ENCODE measurements at regions not wholly inside any gene's neighbourhood (a gene's known extent, or its start where the extent isn't known, plus 50 kb on each side); places are given as distances from the start of the nearest gene placed in this dataset.

DNA sequence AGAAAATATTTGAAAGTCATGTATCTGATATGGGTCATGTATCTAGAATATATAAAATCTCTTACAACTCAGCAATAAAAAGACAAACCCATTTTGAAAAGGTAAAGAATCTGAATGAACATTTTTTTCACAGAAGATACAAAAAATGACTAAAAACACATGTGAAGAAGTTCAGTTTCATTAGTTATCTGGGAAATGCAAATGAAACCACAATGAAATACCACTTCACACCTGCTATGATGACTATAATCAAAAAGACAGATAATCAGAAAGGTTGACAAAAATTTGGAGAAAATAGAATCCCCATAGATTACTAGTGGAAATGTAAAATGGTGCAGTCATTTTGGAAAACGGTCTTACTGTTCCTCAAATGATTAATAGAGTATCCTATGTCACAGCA, 631.0 kb downstream of the MRPL39 start:
- no peak for DNase-seq
- H3K4me1 ChIP-seq = no peaks in the 10 kb centered on the region
- TF ChIP-seq, protein P1, sequence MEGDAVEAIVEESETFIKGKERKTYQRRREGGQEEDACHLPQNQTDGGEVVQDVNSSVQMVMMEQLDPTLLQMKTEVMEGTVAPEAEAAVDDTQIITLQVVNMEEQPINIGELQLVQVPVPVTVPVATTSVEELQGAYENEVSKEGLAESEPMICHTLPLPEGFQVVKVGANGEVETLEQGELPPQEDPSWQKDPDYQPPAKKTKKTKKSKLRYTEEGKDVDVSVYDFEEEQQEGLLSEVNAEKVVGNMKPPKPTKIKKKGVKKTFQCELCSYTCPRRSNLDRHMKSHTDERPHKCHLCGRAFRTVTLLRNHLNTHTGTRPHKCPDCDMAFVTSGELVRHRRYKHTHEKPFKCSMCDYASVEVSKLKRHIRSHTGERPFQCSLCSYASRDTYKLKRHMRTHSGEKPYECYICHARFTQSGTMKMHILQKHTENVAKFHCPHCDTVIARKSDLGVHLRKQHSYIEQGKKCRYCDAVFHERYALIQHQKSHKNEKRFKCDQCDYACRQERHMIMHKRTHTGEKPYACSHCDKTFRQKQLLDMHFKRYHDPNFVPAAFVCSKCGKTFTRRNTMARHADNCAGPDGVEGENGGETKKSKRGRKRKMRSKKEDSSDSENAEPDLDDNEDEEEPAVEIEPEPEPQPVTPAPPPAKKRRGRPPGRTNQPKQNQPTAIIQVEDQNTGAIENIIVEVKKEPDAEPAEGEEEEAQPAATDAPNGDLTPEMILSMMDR (IDR thresholded peaks at IDR 0.05; ENCODE audit: low read depth, low read length) = no peak
- no peaks in the 10 kb centered on the region for H3K36me3 ChIP-seq
- no peaks in the 10 kb centered on the region for H3K9me3 ChIP-seq
- H3K27me3 ChIP-seq = no peaks in the 10 kb centered on the region
- H3K4me3 ChIP-seq (ENCODE audit: low read depth, low read length) = no peak overlapping the region

DNA sequence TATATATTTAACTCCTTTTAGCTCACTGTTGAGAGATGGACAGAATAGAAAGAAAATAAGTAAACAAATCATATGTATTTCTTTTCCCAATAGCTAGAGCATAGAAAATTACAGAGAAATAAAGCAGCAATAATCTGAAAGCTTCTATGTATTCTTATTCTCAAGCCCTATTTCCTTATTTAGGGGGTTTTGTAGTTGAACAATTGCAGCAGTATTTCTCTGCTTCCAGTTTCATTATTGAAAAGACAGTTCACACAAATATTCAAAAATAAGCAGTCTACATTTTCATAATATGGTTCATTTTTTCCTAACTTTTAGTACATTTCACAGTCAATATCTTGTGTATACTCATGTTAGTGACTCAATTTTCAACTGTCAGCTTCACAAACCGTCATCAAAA, 638.2 kb downstream of the MRPL39 start:
- Histone ChIP-seq H3K9me3 (no peaks in the 10 kb centered on the region), H3K36me3 (no peaks in the 10 kb centered on the region), H3K4me1 (no peaks in the 10 kb centered on the region), H3K27me3 (no peaks in the 10 kb centered on the region), H3K4me3 (ENCODE audit: low read depth, low read length) (no peak overlapping the region)
- DNase-seq = no peak
- TF ChIP-seq, protein P1 (IDR thresholded peaks at IDR 0.05; ENCODE audit: low read depth, low read length) = no peak

DNA sequence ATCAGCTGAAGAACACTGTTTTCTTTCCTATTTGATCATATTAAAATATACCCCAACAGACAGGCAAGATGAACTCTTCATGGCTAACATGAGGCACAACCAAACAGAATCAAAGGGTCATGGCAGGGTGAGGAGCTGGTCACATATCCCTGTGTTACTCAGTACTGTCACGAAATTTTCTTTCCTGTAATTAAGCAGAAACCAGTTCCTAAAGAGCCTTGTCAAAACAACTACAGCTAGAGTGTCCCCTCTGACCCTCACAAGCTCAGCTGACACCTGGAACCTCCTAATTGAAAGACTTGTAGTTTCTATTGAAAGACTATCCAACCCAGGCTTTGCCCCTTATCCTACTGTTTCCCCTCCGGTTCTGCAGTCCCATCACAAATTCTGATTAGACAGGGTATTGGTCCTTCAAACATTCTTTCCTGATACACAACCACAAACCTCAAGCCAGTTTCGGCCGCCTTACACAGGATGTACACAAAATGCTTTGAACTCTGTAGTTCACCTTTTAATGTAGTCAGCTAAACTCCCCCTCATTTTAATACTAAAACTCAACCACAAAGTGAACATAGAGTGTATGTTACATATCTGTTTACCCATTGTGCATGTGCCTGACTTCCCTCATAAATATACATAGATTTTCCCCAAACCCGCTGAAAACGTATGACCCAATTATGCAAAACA, 651.9 kb downstream of the MRPL39 start:
- H3K4me3 ChIP-seq (ENCODE audit: low read depth, low read length) = no peak overlapping the region
- H3K4me1 ChIP-seq = no peaks in the 10 kb centered on the region
- TF ChIP-seq, protein P1 (IDR thresholded peaks at IDR 0.05; ENCODE audit: low read depth, low read length) = no peak
- no peaks in the 10 kb centered on the region for H3K9me3 ChIP-seq
- no peak for DNase-seq
- no peaks in the 10 kb centered on the region for H3K27me3 ChIP-seq
- H3K36me3 ChIP-seq = no peaks in the 10 kb centered on the region

DNA sequence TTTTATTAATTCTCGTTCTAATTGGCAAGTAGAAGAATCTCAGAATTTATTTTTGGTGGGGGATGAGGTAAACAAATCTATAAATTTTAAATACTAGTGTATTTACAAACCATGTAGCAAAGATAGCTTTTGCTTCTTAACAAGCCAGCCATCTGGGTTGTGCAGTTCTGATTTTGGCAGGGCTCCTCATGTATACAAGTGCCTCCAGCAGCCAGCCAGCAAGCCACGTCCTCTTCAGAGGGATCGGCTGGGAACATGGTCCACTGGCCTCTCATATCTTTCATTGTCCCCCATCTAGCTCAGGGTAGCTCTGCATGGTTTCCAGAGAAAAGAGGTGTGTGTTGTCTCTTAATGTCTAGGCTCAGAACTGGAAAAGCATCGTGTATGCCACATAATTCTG, 659.1 kb downstream of the MRPL39 start:
- Histone ChIP-seq H3K4me1 (no peaks in the 10 kb centered on the region), H3K9me3 (no peaks in the 10 kb centered on the region), H3K36me3 (no peaks in the 10 kb centered on the region), H3K27me3 (no peaks in the 10 kb centered on the region), H3K4me3 (ENCODE audit: low read depth, low read length) (no peak overlapping the region)
- TF ChIP-seq, protein P1 (IDR thresholded peaks at IDR 0.05; ENCODE audit: low read depth, low read length) = no peak
- DNase-seq = no peak

DNA sequence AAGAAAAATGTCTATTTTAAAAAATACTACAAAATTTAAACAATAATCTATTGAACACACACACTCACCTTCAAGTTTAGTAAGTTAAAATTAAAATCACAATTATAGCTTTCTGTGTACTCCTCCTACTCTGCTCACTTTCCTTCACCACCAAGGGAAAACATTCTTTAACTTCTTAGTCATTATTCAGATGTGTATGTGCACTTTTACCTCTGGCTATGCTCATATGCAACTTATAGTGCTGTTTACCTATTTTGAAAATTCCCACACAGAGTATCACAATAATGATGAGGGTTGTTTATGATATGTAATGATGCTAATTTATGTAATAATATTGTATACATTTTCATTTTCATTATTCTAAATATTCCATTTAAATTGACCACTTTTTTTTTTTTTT, 661.4 kb downstream of the MRPL39 start:
- Histone ChIP-seq H3K9me3 (no peaks in the 10 kb centered on the region), H3K27me3 (no peaks in the 10 kb centered on the region), H3K4me3 (ENCODE audit: low read depth, low read length) (no peak overlapping the region), H3K4me1 (no peaks in the 10 kb centered on the region), H3K36me3 (no peaks in the 10 kb centered on the region)
- DNase-seq = no peak
- TF ChIP-seq, protein P1 (IDR thresholded peaks at IDR 0.05; ENCODE audit: low read depth, low read length) = no peak

DNA sequence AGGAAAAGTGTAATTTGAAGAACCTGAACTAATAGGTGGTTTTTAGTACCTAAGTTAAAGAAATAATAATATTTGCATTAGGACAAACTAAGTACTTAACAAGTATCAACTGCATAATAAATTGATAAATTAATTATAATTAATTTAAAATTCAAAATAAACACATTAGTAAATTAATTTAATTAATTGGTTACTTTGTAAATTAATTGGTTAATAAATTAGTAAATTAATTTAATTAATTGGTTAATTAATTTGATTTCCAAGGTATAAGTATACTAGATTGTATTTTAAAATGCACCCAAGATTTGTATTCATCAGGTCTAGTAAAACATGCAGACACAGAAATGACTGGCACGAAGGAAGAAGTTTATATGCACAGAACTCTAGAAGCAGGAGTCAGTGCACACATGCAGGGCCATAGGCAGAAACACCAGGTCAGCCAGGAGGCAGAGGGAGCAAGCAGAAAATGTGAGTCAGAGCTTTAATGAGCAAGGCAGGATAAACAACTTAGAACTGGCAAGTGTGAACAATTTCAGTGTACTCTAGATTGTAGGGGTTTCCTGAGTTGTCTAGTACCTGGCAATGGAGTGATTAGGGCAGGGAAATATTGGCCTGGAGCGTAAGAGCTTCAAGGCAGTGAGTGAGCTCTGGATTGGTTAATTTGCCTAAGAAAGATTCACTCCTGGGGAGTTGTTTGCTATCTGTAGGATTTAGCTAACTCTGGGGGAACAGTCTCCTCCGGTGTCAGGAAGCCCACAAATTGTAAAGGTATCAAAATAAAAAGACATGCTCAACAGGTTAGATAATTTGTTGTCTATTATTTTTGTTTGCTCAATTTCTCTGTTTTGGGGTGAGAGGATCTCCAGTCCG, 665.7 kb downstream of the MRPL39 start:
- Histone ChIP-seq H3K4me1 (peaks cover 7% of the 10 kb centered on the region; the same call in 1 of the 2 replicates), H3K9me3 (no peaks in the 10 kb centered on the region), H3K36me3 (no peaks in the 10 kb centered on the region), H3K4me3 (ENCODE audit: low read depth, low read length) (no peak overlapping the region), H3K27me3 (no peaks in the 10 kb centered on the region)
- TF ChIP-seq, protein P1 (IDR thresholded peaks at IDR 0.05; ENCODE audit: low read depth, low read length) = no peak
- peak; percentile 11 for DNase-seq
